Amniotic stem cell (primary cell): ENCODE measurements at regions not wholly inside any gene's neighbourhood (a gene's known extent, or its start where the extent isn't known, plus 50 kb on each side); places are given as distances from the start of the nearest gene placed in this dataset.
"Not testable (repeated sequence)": the region's sequence is repeated elsewhere in the genome, so short reads cannot be mapped to it uniquely, and the experiment has no call there.

Experiments used
- DNase-seq: peaks from one replicate; lab custom pipeline; 2025; lab: John Stamatoyannopoulos, UW

GRCh38 chr5:81829242-81829641 lies 78.3 kb upstream of the SSBP2 start:
- DNase-seq = no peak

GRCh38 chr5:81827500-81827899 lies 76.6 kb upstream of the SSBP2 start:
- DNase-seq = no peak

- no peak for DNase-seq
These were observed 75.2 kb upstream of the SSBP2 start for GRCh38 chr5:81826128-81826527.

GRCh38 chr5:81825237-81825636 lies 74.3 kb upstream of the SSBP2 start:
- DNase-seq = peak; percentile 30

- not testable (repeated sequence) for DNase-seq
These were observed 72.8 kb upstream of the SSBP2 start for GRCh38 chr5:81823736-81824135.

- no peak for DNase-seq
These were observed 70.0 kb upstream of the SSBP2 start for GRCh38 chr5:81820863-81821262.

GRCh38 chr5:81820318-81820636 lies 69.4 kb upstream of the SSBP2 start:
- no peak for DNase-seq

GRCh38 chr5:81819556-81820317 lies 68.8 kb upstream of the SSBP2 start:
- no peak for DNase-seq

GRCh38 chr5:81817980-81818379 lies 67.1 kb upstream of the SSBP2 start:
- DNase-seq = no peak

GRCh38 chr5:81817086-81817485 lies 66.2 kb upstream of the SSBP2 start:
- no peak for DNase-seq

- DNase-seq = no peak
These were observed 64.4 kb upstream of the SSBP2 start for GRCh38 chr5:81815321-81815720.

- no peak for DNase-seq
These were observed 57.2 kb upstream of the SSBP2 start for GRCh38 chr5:81808106-81808505.

GRCh38 chr5:81805086-81805485 lies 54.2 kb upstream of the SSBP2 start:
- no peak for DNase-seq

GRCh38 chr5:81803812-81804211 lies 52.9 kb upstream of the SSBP2 start:
- DNase-seq = no peak

- DNase-seq = no peak
These were observed 51.7 kb upstream of the SSBP2 start for GRCh38 chr5:81802625-81803024.

- no peak for DNase-seq
These were observed 51.1 kb upstream of the SSBP2 start for GRCh38 chr5:81802020-81802419.

- DNase-seq = no peak
These were observed 49.9 kb upstream of the SSBP2 start for GRCh38 chr5:81800797-81801196.
